ENCODE measurements at regions not wholly inside any gene's neighbourhood (a gene's known extent, or its start where the extent isn't known, plus 50 kb on each side); places are given as distances from the start of the nearest gene placed in this dataset.

- Mint-ChIP-seq H3K27ac (ENCODE audit: unreplicated experiment) (no peak overlapping the region), H3K36me3 (ENCODE audit: insufficient read depth, unreplicated experiment) (no peaks in the 10 kb centered on the region), H3K27me3 (ENCODE audit: insufficient read depth, unreplicated experiment) (peaks cover 10% of the 10 kb centered on the region), H3K4me3 (ENCODE audit: unreplicated experiment) (no peak overlapping the region), H3K9me3 (ENCODE audit: unreplicated experiment) (no peaks in the 10 kb centered on the region), H3K4me1 (ENCODE audit: low read depth, unreplicated experiment) (no peaks in the 10 kb centered on the region)
- Histone ChIP-seq H3K9me3 (no peaks in the 10 kb centered on the region), H3K36me3 (ENCODE audit: control insufficient read depth, insufficient read depth, low read length) (no peaks in the 10 kb centered on the region), H3K4me3 (ENCODE audit: low read depth, low read length) (no peak overlapping the region), H3K27me3 (replicated peaks; ENCODE audit: control insufficient read depth, insufficient read depth, low read length) (no peaks in the 10 kb centered on the region), H3K4me1 (no peaks in the 10 kb centered on the region)
- no TSS peak for BruUV-seq (replicated peaks)
- intact Hi-C loops (cut with micrococcal nuclease; ENCODE audit: unreplicated experiment), result no loop called here
- ChIA-PET POLR2A (no interaction called here), CTCF (no interaction called here)
- no peak for TF ChIP-seq CTCF (IDR thresholded peaks at IDR 0.05; ENCODE audit: insufficient read depth in 1 of 2, low read depth in 1 of 2, low read length in 1 of 2, severe bottlenecking in 1 of 2, unreplicated experiment in 1 of 2)
- DNase-seq, result no peak
These were observed 500.8 kb downstream of the NPIPA7 start for GRCh38 chr16:16879567-16880251.

GRCh38 chr16:16881814-16882213 is 502.9 kb downstream of the NPIPA7 start:
- POLR2A ChIA-PET, result no interaction called here
- peaks cover 10% of the 10 kb centered on the region for H3K27me3 Mint-ChIP-seq (ENCODE audit: insufficient read depth, unreplicated experiment)
- H3K36me3 ChIP-seq (ENCODE audit: control insufficient read depth, insufficient read depth, low read length), result no peaks in the 10 kb centered on the region
- no peaks in the 10 kb centered on the region for H3K9me3 ChIP-seq
- no peaks in the 10 kb centered on the region for H3K36me3 Mint-ChIP-seq (ENCODE audit: insufficient read depth, unreplicated experiment)
- no peaks in the 10 kb centered on the region for H3K4me1 Mint-ChIP-seq (ENCODE audit: low read depth, unreplicated experiment)
- H3K4me3 ChIP-seq (ENCODE audit: low read depth, low read length), result no peak overlapping the region
- no peak overlapping the region for H3K4me3 Mint-ChIP-seq (ENCODE audit: unreplicated experiment)
- H3K9me3 Mint-ChIP-seq (ENCODE audit: unreplicated experiment), result no peaks in the 10 kb centered on the region
- DNase-seq, result no peak
- CTCF ChIA-PET, result no interaction called here
- TF ChIP-seq CTCF (IDR thresholded peaks at IDR 0.05; ENCODE audit: insufficient read depth in 1 of 2, low read depth in 1 of 2, low read length in 1 of 2, severe bottlenecking in 1 of 2, unreplicated experiment in 1 of 2), result no peak
- intact Hi-C loops (cut with micrococcal nuclease; ENCODE audit: unreplicated experiment), result no loop called here
- H3K4me1 ChIP-seq, result no peaks in the 10 kb centered on the region
- H3K27me3 ChIP-seq (replicated peaks; ENCODE audit: control insufficient read depth, insufficient read depth, low read length), result no peaks in the 10 kb centered on the region
- BruUV-seq (replicated peaks), result no TSS peak
- no peak overlapping the region for H3K27ac Mint-ChIP-seq (ENCODE audit: unreplicated experiment)

- DNase-seq, result no peak
- no peaks in the 10 kb centered on the region for H3K36me3 Mint-ChIP-seq (ENCODE audit: insufficient read depth, unreplicated experiment)
- no peaks in the 10 kb centered on the region for H3K9me3 Mint-ChIP-seq (ENCODE audit: unreplicated experiment)
- H3K36me3 ChIP-seq (ENCODE audit: control insufficient read depth, insufficient read depth, low read length), result no peaks in the 10 kb centered on the region
- no peak overlapping the region for H3K4me3 ChIP-seq (ENCODE audit: low read depth, low read length)
- intact Hi-C loops (cut with micrococcal nuclease; ENCODE audit: unreplicated experiment), result no loop called here
- no peaks in the 10 kb centered on the region for H3K4me1 Mint-ChIP-seq (ENCODE audit: low read depth, unreplicated experiment)
- ChIA-PET POLR2A (no interaction called here), CTCF (no interaction called here)
- H3K9me3 ChIP-seq, result no peaks in the 10 kb centered on the region
- no peak overlapping the region for H3K4me3 Mint-ChIP-seq (ENCODE audit: unreplicated experiment)
- no peaks in the 10 kb centered on the region for H3K27me3 ChIP-seq (replicated peaks; ENCODE audit: control insufficient read depth, insufficient read depth, low read length)
- H3K27me3 Mint-ChIP-seq (ENCODE audit: insufficient read depth, unreplicated experiment), result peaks cover 11% of the 10 kb centered on the region
- no peaks in the 10 kb centered on the region for H3K4me1 ChIP-seq
- no peak for TF ChIP-seq CTCF (IDR thresholded peaks at IDR 0.05; ENCODE audit: insufficient read depth in 1 of 2, low read depth in 1 of 2, low read length in 1 of 2, severe bottlenecking in 1 of 2, unreplicated experiment in 1 of 2)
- BruUV-seq (replicated peaks), result no TSS peak
- no peak overlapping the region for H3K27ac Mint-ChIP-seq (ENCODE audit: unreplicated experiment)
These were observed 503.8 kb downstream of the NPIPA7 start for GRCh38 chr16:16882766-16883165.
